ENCODE measurements at regions not wholly inside any gene's neighbourhood (a gene's known extent, or its start where the extent isn't known, plus 50 kb on each side); places are given as distances from the start of the nearest gene placed in this dataset.

GRCh38 chr4:10832806-10833628, 148.4 kb upstream of the CLNK start:
- TF ChIP-seq, protein P1, sequence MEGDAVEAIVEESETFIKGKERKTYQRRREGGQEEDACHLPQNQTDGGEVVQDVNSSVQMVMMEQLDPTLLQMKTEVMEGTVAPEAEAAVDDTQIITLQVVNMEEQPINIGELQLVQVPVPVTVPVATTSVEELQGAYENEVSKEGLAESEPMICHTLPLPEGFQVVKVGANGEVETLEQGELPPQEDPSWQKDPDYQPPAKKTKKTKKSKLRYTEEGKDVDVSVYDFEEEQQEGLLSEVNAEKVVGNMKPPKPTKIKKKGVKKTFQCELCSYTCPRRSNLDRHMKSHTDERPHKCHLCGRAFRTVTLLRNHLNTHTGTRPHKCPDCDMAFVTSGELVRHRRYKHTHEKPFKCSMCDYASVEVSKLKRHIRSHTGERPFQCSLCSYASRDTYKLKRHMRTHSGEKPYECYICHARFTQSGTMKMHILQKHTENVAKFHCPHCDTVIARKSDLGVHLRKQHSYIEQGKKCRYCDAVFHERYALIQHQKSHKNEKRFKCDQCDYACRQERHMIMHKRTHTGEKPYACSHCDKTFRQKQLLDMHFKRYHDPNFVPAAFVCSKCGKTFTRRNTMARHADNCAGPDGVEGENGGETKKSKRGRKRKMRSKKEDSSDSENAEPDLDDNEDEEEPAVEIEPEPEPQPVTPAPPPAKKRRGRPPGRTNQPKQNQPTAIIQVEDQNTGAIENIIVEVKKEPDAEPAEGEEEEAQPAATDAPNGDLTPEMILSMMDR (IDR thresholded peaks at IDR 0.05) = no peak
- no peak for TF ChIP-seq POLR2A (IDR thresholded peaks at IDR 0.05)
